ENCODE measurements at regions not wholly inside any gene's neighbourhood (a gene's known extent, or its start where the extent isn't known, plus 50 kb on each side); places are given as distances from the start of the nearest gene placed in this dataset.

- no peak for TF ChIP-seq TCF12 (IDR thresholded peaks at IDR 0.05; ENCODE audit: low read depth)
Measured at GRCh38 chr2:62654876-62655359, 50.6 kb upstream of the EHBP1 start.

GRCh38 chr2:62654423-62654791 is 51.1 kb upstream of the EHBP1 start:
- TF ChIP-seq CREB1 (IDR thresholded peaks at IDR 0.05; ENCODE audit: low read depth) (no peak), ZBTB7A (IDR thresholded peaks at IDR 0.05; ENCODE audit: low read depth) (no peak), EP300 (IDR thresholded peaks at IDR 0.05; ENCODE audit: borderline replicate concordance) (no peak), TEAD4 (IDR thresholded peaks at IDR 0.05) (no peak)

GRCh38 chr2:62653582-62654422 is 51.7 kb upstream of the EHBP1 start:
- TF ChIP-seq TEAD4 (IDR thresholded peaks at IDR 0.05) (no peak), EGR1 (IDR thresholded peaks at IDR 0.05) (no peak), MAX (IDR thresholded peaks at IDR 0.05) (no peak)
- TF ChIP-seq, protein P1, sequence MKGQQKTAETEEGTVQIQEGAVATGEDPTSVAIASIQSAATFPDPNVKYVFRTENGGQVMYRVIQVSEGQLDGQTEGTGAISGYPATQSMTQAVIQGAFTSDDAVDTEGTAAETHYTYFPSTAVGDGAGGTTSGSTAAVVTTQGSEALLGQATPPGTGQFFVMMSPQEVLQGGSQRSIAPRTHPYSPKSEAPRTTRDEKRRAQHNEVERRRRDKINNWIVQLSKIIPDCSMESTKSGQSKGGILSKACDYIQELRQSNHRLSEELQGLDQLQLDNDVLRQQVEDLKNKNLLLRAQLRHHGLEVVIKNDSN (IDR thresholded peaks at IDR 0.05) = no peak

DNA sequence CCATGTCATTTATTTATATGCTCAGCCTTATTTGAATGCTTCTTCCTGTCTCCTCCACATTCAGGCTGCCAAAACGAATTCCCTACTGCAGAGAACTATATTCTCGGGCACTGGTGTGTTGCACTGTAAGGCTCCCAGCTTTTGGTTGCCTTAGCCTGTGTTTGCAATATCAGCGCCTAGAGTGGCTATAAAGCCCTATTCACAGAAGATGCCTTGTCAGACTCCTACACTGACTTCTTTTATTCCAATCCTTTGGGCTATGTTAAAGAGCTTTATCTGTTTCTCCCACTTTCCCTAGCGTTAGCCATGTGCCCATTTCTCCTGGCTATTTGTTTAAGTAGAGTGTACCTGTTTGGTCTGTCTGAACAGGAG is 62.4 kb upstream of the EHBP1 start:
- TF ChIP-seq, protein P2, sequence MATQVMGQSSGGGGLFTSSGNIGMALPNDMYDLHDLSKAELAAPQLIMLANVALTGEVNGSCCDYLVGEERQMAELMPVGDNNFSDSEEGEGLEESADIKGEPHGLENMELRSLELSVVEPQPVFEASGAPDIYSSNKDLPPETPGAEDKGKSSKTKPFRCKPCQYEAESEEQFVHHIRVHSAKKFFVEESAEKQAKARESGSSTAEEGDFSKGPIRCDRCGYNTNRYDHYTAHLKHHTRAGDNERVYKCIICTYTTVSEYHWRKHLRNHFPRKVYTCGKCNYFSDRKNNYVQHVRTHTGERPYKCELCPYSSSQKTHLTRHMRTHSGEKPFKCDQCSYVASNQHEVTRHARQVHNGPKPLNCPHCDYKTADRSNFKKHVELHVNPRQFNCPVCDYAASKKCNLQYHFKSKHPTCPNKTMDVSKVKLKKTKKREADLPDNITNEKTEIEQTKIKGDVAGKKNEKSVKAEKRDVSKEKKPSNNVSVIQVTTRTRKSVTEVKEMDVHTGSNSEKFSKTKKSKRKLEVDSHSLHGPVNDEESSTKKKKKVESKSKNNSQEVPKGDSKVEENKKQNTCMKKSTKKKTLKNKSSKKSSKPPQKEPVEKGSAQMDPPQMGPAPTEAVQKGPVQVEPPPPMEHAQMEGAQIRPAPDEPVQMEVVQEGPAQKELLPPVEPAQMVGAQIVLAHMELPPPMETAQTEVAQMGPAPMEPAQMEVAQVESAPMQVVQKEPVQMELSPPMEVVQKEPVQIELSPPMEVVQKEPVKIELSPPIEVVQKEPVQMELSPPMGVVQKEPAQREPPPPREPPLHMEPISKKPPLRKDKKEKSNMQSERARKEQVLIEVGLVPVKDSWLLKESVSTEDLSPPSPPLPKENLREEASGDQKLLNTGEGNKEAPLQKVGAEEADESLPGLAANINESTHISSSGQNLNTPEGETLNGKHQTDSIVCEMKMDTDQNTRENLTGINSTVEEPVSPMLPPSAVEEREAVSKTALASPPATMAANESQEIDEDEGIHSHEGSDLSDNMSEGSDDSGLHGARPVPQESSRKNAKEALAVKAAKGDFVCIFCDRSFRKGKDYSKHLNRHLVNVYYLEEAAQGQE (IDR thresholded peaks at IDR 0.05; ENCODE audit: low read depth) = no peak
- TF ChIP-seq TCF12 (IDR thresholded peaks at IDR 0.05; ENCODE audit: low read depth) (no peak), NFIC (IDR thresholded peaks at IDR 0.05) (no peak), ZBTB7A (IDR thresholded peaks at IDR 0.05; ENCODE audit: low read depth) (no peak), EGR1 (IDR thresholded peaks at IDR 0.05) (no peak), EP300 (IDR thresholded peaks at IDR 0.05; ENCODE audit: borderline replicate concordance) (no peak), YY1 (IDR thresholded peaks at IDR 0.05; ENCODE audit: low read depth) (no peak), CEBPB (IDR thresholded peaks at IDR 0.05) (no peak), CREB1 (IDR thresholded peaks at IDR 0.05; ENCODE audit: low read depth) (no peak), TEAD4 (IDR thresholded peaks at IDR 0.05) (no peak), TAF1 (IDR thresholded peaks at IDR 0.05; ENCODE audit: low read depth) (no peak), RAD21 (IDR thresholded peaks at IDR 0.05; ENCODE audit: low read depth) (no peak), MAX (IDR thresholded peaks at IDR 0.05) (no peak), FOXM1 (IDR thresholded peaks at IDR 0.05; ENCODE audit: borderline replicate concordance, low read depth) (no peak)
- TF ChIP-seq, protein P1 (IDR thresholded peaks at IDR 0.05) = no peak

DNA sequence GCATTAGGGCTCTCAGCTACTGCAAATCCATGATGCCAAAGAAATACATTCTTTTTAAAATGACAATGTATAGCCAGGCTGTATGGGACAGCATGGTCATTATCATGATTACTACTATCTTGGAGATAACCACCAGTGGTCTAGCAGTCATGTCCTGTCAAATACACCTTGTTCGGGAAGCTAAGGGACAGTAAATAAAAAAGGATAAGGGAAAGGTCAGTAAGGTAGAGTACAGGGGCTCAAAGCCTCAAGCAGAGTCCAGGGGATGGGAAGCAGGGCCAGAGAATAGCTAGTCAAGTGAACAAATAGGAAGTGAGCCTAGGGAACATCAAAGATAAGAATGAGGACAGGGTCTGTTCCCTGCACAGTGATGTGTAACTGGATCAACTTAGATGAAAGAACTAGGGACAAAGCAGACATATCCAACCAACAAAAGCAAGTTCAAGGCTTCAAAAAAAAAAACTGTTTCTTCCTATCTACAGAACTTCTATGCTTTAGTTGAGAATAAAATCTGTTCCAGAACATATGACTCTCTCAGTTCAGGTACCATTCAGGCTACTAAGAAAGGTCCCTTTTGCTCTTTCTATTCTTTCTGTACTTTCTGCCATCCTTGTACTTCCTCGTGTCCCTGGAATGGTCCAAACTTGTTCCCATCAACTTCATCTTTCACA is 62.9 kb upstream of the EHBP1 start:
- TF ChIP-seq NFIC (IDR thresholded peaks at IDR 0.05) (no peak), MAX (IDR thresholded peaks at IDR 0.05) (no peak), CREB1 (IDR thresholded peaks at IDR 0.05; ENCODE audit: low read depth) (no peak), FOXM1 (IDR thresholded peaks at IDR 0.05; ENCODE audit: borderline replicate concordance, low read depth) (no peak), TEAD4 (IDR thresholded peaks at IDR 0.05) (no peak), TAF1 (IDR thresholded peaks at IDR 0.05; ENCODE audit: low read depth) (no peak), RAD21 (IDR thresholded peaks at IDR 0.05; ENCODE audit: low read depth) (no peak), YY1 (IDR thresholded peaks at IDR 0.05; ENCODE audit: low read depth) (no peak), EGR1 (IDR thresholded peaks at IDR 0.05) (no peak), EP300 (IDR thresholded peaks at IDR 0.05; ENCODE audit: borderline replicate concordance) (no peak), ZBTB7A (IDR thresholded peaks at IDR 0.05; ENCODE audit: low read depth) (no peak), TCF12 (IDR thresholded peaks at IDR 0.05; ENCODE audit: low read depth) (no peak)

DNA sequence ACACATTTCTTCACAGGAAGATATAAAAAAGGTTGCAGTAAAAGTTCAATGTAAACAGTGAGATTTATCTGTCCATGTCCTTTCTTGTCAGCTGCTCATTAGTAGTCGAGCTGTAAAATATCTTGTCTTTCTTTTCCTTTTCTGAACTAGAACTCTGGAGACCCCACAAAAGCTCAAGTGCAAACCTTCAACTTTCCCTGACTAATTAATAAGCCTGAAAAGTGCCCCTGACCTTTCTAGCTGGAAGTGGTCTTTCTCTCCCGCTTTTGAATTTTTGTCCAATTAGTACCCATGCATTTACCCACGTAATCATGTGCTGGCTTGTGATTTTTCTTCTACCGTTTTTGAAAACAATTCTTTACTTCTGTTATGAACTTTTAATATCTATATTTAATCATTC is 63.6 kb upstream of the EHBP1 start:
- TF ChIP-seq TCF12 (IDR thresholded peaks at IDR 0.05; ENCODE audit: low read depth) (no peak), ZBTB7A (IDR thresholded peaks at IDR 0.05; ENCODE audit: low read depth) (no peak), NFIC (IDR thresholded peaks at IDR 0.05) (no peak), TEAD4 (IDR thresholded peaks at IDR 0.05) (no peak), CREB1 (IDR thresholded peaks at IDR 0.05; ENCODE audit: low read depth) (no peak), EGR1 (IDR thresholded peaks at IDR 0.05) (no peak), FOXM1 (IDR thresholded peaks at IDR 0.05; ENCODE audit: borderline replicate concordance, low read depth) (no peak), CEBPB (IDR thresholded peaks at IDR 0.05) (no peak), RAD21 (IDR thresholded peaks at IDR 0.05; ENCODE audit: low read depth) (no peak), TAF1 (IDR thresholded peaks at IDR 0.05; ENCODE audit: low read depth) (no peak), MAX (IDR thresholded peaks at IDR 0.05) (no peak), EP300 (IDR thresholded peaks at IDR 0.05; ENCODE audit: borderline replicate concordance) (no peak), YY1 (IDR thresholded peaks at IDR 0.05; ENCODE audit: low read depth) (no peak)
- TF ChIP-seq, protein P2 (IDR thresholded peaks at IDR 0.05; ENCODE audit: low read depth) = no peak
- TF ChIP-seq, protein P1 (IDR thresholded peaks at IDR 0.05) = no peak

Measured in Ishikawa (cell line).